GM10266 (cell line): ENCODE measurements at regions not wholly inside any gene's neighbourhood (a gene's known extent, or its start where the extent isn't known, plus 50 kb on each side); places are given as distances from the start of the nearest gene placed in this dataset.

Experiments
- DNase-seq: peaks from one replicate; pipeline ENCODE4 v3.0.0; 2012; ENCODE audit errors: extremely low spot score
- TF ChIP-seq, protein P1 (sequence below): IDR thresholded peaks from 2 replicates; pipeline ENCODE4 v1.5.1; 2012; ENCODE audit warnings: mild to moderate bottlenecking, low read depth; ENCODE audit not compliant: control insufficient read depth, insufficient read depth; ENCODE audit errors: missing control alignments

- TF ChIP-seq, protein P1, sequence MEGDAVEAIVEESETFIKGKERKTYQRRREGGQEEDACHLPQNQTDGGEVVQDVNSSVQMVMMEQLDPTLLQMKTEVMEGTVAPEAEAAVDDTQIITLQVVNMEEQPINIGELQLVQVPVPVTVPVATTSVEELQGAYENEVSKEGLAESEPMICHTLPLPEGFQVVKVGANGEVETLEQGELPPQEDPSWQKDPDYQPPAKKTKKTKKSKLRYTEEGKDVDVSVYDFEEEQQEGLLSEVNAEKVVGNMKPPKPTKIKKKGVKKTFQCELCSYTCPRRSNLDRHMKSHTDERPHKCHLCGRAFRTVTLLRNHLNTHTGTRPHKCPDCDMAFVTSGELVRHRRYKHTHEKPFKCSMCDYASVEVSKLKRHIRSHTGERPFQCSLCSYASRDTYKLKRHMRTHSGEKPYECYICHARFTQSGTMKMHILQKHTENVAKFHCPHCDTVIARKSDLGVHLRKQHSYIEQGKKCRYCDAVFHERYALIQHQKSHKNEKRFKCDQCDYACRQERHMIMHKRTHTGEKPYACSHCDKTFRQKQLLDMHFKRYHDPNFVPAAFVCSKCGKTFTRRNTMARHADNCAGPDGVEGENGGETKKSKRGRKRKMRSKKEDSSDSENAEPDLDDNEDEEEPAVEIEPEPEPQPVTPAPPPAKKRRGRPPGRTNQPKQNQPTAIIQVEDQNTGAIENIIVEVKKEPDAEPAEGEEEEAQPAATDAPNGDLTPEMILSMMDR, result no peak
- DNase-seq, result no peak
Observed at GRCh38 chr12:75702477-75703093, 191.2 kb upstream of the KRR1 start.

GRCh38 chr12:75701859-75702258 lies 190.4 kb upstream of the KRR1 start:
- TF ChIP-seq, protein P1, result no peak
- DNase-seq, result no peak

GRCh38 chr12:75699728-75700496 lies 188.5 kb upstream of the KRR1 start:
- no peak for DNase-seq
- TF ChIP-seq, protein P1, result no peak

GRCh38 chr12:75699251-75699650 lies 187.8 kb upstream of the KRR1 start:
- TF ChIP-seq, protein P1, result no peak
- DNase-seq, result no peak

GRCh38 chr12:75698052-75698451 lies 186.6 kb upstream of the KRR1 start:
- TF ChIP-seq, protein P1, result no peak

GRCh38 chr12:75695926-75696325 lies 184.5 kb upstream of the KRR1 start:
- TF ChIP-seq, protein P1, result no peak
- no peak for DNase-seq

More at GRCh38 chr12:75698052-75698451, 186.6 kb upstream of the KRR1 start:
- no peak for DNase-seq
